ENCODE measurements at regions not wholly inside any gene's neighbourhood (a gene's known extent, or its start where the extent isn't known, plus 50 kb on each side); places are given as distances from the start of the nearest gene placed in this dataset.

GRCh38 chr12:4091016-4091743 lies 182.4 kb upstream of the CCND2 start:
- TF ChIP-seq PATZ1 (CRISPR knock-in tag; IDR thresholded peaks at IDR 0.05; ENCODE audit: borderline replicate concordance) (no peak), PPARA (CRISPR knock-in tag; IDR thresholded peaks at IDR 0.05; ENCODE audit: borderline replicate concordance) (no peak), GLIS3 (CRISPR knock-in tag; IDR thresholded peaks at IDR 0.05) (no peak), ESRRG (CRISPR knock-in tag; IDR thresholded peaks at IDR 0.05) (no peak), ZNF8 (CRISPR knock-in tag; IDR thresholded peaks at IDR 0.05) (no peak), ZNF565 (CRISPR knock-in tag; conservative IDR thresholded peaks at IDR 0.05; ENCODE audit: low read depth) (no peak), ZNF70 (CRISPR knock-in tag; IDR thresholded peaks at IDR 0.05) (no peak), RARB (CRISPR knock-in tag; IDR thresholded peaks at IDR 0.05) (no peak), ZFP3 (CRISPR knock-in tag; IDR thresholded peaks at IDR 0.05) (no peak), CSDC2 (CRISPR knock-in tag; IDR thresholded peaks at IDR 0.05) (no peak), OSR1 (CRISPR knock-in tag; IDR thresholded peaks at IDR 0.05) (no peak), TCF4 (CRISPR knock-in tag; IDR thresholded peaks at IDR 0.05; ENCODE audit: borderline replicate concordance) (no peak), POU6F1 (CRISPR knock-in tag; IDR thresholded peaks at IDR 0.05; ENCODE audit: borderline replicate concordance, low read depth) (no peak), ZFP30 (CRISPR knock-in tag; IDR thresholded peaks at IDR 0.05) (no peak)
- ATAC-seq: no peak

- no peak for ATAC-seq
- TF ChIP-seq CSRNP3 (CRISPR knock-in tag; IDR thresholded peaks at IDR 0.05) (no peak), TCF4 (CRISPR knock-in tag; IDR thresholded peaks at IDR 0.05; ENCODE audit: borderline replicate concordance) (no peak), POU6F1 (CRISPR knock-in tag; IDR thresholded peaks at IDR 0.05; ENCODE audit: borderline replicate concordance, low read depth) (no peak), ZNF70 (CRISPR knock-in tag; IDR thresholded peaks at IDR 0.05) (no peak), ZFP3 (CRISPR knock-in tag; IDR thresholded peaks at IDR 0.05) (no peak), PPARA (CRISPR knock-in tag; IDR thresholded peaks at IDR 0.05; ENCODE audit: borderline replicate concordance) (no peak), PATZ1 (CRISPR knock-in tag; IDR thresholded peaks at IDR 0.05; ENCODE audit: borderline replicate concordance) (no peak), GLIS3 (CRISPR knock-in tag; IDR thresholded peaks at IDR 0.05) (no peak), CREB5 (CRISPR knock-in tag; IDR thresholded peaks at IDR 0.05; ENCODE audit: low read depth) (no peak)
Observed at GRCh38 chr12:4089956-4090355, 183.6 kb upstream of the CCND2 start.

GRCh38 chr12:4089121-4089606 lies 184.4 kb upstream of the CCND2 start:
- no peak for ATAC-seq
- TF ChIP-seq GLIS3 (CRISPR knock-in tag; IDR thresholded peaks at IDR 0.05) (no peak), CSRNP3 (CRISPR knock-in tag; IDR thresholded peaks at IDR 0.05) (no peak), ZFP3 (CRISPR knock-in tag; IDR thresholded peaks at IDR 0.05) (no peak)
